Keratinocyte (primary cell): ENCODE measurements at regions not wholly inside any gene's neighbourhood (a gene's known extent, or its start where the extent isn't known, plus 50 kb on each side); places are given as distances from the start of the nearest gene placed in this dataset.
"Not testable (repeated sequence)": the region's sequence is repeated elsewhere in the genome, so short reads cannot be mapped to it uniquely, and the experiment has no call there.

ENCODE experiments used
- CTCF ChIP-seq, 3 experiments: IDR thresholded peaks in 1 of 3; conservative IDR thresholded peaks in 1 of 3; optimal IDR thresholded peaks in 1 of 3; 2 replicates in 2 of 3; 3 replicates in 1 of 3; pipeline versions ENCODE3 to v1.5.1; 2011; ENCODE audit warnings: low read length in 3 of 3, mild to moderate bottlenecking in 3 of 3, moderate library complexity in 2 of 3, control low read depth in 1 of 3, inconsistent platforms in 1 of 3; ENCODE audit not compliant: insufficient read depth in 2 of 3; ENCODE audit errors: extremely low read depth in 1 of 3
- EZH2 ChIP-seq: IDR thresholded peaks from one replicate; pipeline ENCODE4 v1.6.1; 2012; ENCODE audit warnings: inconsistent platforms, mild to moderate bottlenecking, low read length, moderate library complexity

- TF ChIP-seq CTCF (optimal IDR thresholded peaks at IDR 0.05 in 1 of 3, IDR thresholded peaks at IDR 0.05 in 1 of 3, conservative IDR thresholded peaks at IDR 0.05 in 1 of 3; ENCODE audit: extremely low read depth in 1 of 3, insufficient read depth in 2 of 3, low read length in 3 of 3); EZH2: not testable (repeated sequence)
These were observed 371.6 kb downstream of the ANAPC1 start for GRCh38 chr2:111512378-111512777.
